ENCODE measurements at regions not wholly inside any gene's neighbourhood (a gene's known extent, or its start where the extent isn't known, plus 50 kb on each side); places are given as distances from the start of the nearest gene placed in this dataset.
"Not testable (repeated sequence)": the region's sequence is repeated elsewhere in the genome, so short reads cannot be mapped to it uniquely, and the experiment has no call there.

DNA sequence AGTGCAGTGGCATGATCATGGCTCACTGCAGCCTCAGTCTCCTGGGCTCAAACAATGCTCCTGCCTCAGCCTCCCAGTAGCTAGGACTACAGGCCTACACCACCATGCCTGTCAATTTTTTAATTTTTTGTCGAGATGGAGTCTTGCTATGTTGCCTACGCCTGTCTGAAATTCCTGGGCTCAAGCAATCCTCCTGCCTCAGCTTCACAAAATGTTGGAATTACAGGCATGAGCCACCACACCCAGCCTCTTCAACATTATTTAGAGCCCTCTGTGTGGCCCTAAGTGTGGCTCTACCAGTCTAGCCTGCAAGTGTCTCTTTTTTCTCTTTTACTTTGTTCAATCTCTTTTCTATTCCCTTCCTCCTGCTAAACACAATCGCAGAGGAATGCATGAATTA is 154.4 kb upstream of the EPB41L4A start:
- no peak for DNase-seq (ENCODE audit: low read depth)

DNA sequence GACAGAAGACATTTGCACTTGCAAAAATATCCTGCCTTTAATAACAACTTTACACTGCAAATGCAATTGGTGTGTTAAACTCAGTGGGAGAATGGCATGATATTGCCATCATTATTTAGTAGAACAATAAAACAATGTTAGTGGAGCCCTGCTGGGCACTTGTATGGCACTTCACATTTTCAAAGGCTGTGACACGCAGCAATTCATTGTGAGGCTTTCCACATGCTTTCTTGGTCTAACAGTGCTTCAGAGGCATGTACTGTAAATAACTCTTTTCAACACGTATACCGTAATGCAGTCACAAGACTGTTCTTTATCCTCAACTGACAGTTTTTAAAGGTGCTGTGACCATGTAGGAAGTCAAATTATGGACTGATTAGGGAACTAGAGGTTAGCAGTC is 155.5 kb upstream of the EPB41L4A start:
- DNase-seq (ENCODE audit: low read depth), result no peak

DNA sequence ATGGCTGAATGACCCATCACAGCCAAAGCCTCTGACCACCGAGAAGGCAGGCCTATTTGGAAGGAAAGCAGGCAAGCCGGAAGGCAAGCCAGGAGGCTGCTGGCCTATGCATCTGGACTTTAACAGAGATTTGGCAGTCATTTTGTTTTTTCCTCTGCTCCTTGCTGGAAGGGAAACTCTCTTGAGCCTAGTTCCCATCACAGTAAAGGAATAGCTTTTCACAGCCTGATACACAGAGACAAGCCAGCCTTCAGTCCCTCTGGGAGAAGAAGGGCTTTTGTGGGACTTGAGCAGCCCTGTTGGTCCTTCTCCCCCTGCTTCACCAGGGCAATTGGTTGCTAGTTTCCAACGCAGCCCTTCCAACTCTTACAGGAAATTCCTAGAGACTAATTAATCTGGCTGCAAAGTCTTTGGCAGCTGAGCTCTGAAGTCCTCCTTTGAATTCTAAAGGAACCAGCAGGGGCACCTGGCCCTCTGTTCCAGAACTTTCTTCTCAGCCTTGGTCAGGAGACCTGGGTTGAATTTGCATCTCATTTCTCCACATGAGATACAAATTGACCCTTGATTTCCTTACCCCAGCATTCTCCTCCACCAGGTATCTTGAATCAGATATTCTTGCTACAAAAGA is 157.3 kb upstream of the EPB41L4A start:
- no peak for DNase-seq (ENCODE audit: low read depth)

DNA sequence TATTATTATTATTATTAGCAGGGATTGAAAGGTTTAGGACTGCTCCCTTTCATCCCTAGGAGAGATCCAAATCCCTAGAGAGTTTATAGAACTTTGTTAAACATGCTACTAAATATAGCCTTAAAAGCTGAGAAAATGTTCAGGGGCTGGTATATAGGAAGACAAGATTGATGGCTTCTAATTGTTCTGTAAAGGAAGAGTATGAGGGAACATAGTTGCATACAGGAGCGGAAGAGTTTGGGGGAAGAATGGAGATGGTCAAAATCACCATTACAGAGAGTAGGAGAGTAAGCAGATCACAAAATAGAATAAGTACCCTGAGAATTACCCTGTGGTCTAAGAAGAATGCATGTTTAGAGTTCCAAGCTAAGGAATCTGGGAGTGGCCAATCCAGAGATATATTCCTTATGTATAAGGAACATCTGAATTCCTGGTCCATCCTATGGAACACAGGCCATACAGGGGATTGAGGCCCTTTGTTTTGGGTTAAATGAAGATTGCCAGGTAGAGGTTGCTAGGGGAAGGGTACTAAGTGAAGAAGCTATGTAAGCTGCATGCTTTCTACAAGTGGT is 158.0 kb upstream of the APC start:
- DNase-seq (ENCODE audit: low read depth), result peak; percentile 4

DNA sequence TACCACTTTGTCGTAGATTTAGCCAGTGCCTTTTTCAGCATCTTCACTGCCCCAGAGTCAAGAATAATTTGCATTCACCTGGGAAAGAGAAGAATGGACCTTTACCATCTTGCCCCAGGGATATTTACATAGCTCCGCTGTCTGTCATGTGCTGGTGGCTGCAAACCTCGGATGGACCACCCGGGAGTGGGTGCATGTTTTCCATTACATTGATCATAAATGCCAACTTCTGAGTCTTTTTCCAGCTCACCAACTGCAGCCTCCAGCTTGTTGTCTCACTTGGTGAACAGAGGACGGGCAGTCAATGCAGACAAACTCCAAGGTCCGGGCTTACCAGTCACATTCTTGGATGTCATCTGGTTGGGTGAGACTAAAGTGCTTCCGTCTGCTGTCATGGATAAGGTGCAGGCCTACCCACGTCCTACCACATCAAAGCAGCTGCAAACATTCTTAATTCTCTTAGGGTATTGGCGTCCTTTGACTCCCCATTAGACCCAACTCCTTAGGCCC is 155.8 kb upstream of the APC start:
- DNase-seq (ENCODE audit: low read depth), result no peak

DNA sequence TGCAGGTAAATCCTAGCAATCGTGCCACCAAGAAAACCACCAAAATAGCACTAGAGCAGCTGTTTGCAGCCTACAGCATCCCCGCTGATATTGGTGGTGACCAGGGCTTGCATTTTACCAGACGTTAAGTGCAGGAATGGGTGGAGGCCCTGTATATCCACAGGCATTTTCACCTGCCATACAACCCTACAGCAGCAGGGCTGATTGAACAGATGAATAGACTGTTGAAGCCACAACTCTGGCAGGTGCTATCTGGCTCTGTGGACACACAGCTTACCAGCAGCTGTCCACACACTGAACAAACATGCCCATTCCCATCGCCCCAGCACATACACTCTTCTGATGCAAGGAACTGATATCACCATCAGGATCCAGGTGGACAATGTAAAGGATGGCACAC is 154.5 kb upstream of the APC start:
- DNase-seq (ENCODE audit: low read depth), result no peak

DNA sequence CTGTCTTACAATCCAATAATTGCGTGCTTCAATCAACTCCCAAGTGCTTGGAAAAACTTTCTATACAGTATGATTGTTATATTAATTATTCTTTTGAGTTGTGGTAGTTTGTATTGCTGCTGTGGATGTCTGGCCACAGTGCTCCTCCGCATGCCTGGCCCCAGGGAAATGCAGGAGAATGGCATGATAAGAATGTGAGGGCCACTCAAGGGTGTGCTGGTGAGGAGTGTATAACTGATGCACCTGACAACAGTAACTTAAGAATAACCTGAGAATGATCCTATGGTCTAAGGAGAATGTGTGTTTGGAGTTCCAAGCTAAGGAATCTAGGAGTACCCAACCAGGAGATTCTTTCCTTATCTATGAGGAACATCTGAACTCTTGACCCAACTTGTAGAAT is 152.9 kb upstream of the APC start:
- no peak for DNase-seq (ENCODE audit: low read depth)

DNA sequence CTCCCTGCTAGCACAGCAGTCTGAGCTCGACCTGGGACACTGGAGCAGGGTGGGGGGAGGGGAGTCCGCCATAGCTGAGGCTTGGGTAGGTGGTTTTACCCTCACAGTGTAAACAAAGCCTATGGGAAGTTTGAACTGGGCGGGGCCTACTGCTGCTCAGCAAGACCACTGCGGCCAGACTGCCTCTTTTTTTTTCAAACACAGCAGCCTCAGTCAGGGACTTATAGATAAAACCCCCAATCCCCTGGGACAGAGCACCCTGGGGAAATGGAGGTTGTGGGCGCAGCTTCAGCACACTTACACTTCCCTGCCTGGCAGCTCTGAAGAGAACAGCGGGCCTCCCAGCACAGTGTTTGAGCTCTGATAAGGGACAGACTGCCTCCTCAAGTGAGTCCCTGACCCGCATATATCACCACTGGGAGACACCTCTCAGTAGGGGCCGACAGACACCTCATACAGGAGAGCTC is 151.1 kb upstream of the APC start:
- no peak for DNase-seq (ENCODE audit: low read depth)

DNA sequence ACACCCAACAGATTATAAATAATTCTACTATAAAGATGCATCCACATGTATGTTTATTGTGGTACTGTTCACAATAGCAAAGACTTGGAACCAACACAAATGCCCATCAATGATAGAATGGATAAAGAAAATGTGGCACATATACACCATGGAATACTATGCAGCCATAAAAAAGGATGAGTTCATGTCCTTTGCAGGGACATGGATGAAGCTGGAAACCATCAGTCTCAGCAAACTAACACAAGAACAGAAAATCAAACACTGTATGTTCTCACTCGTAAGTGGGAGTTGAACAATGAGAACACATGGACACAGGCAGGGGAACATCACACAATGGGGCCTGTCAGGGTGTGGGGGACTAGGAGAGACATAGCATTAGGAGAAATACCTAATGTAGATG is 146.8 kb upstream of the APC start:
- not testable (repeated sequence) for DNase-seq (ENCODE audit: low read depth)

DNA sequence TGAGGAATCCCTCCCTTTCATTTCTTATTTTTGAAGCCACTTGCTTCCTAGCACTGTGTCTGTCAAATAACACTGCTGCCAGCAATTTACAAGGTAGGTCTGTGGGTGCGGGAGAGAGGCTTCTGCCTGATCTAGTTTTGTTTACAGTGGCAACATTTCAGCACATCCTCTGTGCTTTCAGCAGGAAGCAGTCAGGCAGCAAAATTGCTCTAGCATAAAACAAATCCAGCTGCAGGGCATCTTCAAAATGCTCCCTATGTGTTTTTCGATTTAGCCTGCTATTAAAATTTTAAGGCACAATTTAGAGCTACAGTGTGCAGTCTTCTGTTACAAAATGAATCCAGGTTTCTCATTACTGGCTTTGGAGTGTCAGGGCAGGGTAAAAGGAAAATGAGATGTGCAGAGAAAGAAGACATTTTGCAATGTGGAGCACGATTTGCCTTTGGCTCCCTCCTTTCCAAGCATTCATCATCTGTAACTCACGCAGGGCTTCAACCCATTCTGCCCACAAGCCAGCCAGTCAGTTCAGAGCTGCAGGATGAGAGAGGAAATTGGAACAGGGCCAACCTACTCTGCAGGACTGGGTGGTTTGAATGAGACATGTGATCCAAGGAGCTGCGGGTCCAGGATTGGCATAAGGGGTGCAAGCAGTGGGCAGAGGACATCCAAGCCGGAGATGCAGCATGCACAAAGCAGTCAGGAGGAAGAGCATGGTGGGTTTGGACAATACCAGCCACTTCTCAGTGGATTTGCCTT is 143.4 kb upstream of the APC start:
- DNase-seq (ENCODE audit: low read depth), result peak; percentile 9

DNA sequence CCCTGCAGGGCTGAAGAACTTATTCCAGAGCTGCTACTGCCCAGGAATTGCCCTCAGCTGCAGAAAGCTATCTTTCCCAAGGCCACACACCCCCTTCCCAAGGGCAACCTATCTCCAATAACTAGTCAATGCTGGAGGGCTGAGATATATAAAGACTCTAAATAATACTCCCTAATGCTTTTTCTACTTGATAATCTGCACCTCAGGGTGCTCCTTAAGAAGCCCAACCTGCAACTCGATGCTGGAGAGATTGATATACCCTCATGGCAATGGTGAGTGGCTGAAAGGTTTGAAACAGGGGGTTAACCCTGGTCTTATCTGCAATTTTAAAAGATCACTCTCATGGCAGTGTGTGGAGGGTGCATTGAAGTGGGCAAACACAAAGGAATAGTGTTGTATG is 142.7 kb upstream of the APC start:
- DNase-seq (ENCODE audit: low read depth), result no peak

DNA sequence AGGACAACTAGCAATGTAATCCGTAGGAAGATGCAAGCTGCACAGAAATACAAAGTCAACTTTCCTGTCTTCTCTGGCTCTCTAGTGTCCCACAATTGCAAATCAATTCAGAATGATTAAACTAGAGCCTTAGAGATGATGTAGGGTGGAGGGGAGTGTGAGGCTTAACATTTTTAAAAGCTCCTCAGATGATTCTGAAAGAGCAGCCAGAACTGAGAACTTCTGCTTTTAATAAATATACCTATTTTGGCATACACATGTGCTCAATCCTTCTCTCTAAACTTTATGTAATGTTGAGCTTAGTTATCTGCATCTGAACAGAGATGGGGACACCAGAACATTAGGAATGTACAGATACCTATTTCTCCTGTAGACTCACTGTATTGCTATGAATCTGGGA is 139.9 kb upstream of the APC start:
- no peak for DNase-seq (ENCODE audit: low read depth)

DNA sequence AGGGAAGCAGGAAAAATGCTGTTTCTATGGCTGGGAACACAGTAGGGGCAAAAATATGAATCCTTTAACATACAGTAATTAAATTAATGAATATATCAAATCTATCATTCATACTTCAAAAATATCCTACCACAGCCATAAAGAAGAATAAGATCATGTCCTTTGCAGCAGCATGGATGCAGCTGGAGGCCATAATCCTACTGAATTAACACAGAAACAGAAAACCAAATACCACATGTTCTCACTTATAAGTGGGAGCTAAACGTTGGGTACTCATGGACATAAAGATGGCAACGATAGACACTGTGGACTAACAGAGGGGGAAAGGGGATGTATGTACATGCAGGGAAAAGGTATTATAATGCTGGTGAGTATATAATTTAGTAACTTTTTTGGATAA is 137.2 kb upstream of the APC start:
- DNase-seq (ENCODE audit: low read depth), result not testable (repeated sequence)

DNA sequence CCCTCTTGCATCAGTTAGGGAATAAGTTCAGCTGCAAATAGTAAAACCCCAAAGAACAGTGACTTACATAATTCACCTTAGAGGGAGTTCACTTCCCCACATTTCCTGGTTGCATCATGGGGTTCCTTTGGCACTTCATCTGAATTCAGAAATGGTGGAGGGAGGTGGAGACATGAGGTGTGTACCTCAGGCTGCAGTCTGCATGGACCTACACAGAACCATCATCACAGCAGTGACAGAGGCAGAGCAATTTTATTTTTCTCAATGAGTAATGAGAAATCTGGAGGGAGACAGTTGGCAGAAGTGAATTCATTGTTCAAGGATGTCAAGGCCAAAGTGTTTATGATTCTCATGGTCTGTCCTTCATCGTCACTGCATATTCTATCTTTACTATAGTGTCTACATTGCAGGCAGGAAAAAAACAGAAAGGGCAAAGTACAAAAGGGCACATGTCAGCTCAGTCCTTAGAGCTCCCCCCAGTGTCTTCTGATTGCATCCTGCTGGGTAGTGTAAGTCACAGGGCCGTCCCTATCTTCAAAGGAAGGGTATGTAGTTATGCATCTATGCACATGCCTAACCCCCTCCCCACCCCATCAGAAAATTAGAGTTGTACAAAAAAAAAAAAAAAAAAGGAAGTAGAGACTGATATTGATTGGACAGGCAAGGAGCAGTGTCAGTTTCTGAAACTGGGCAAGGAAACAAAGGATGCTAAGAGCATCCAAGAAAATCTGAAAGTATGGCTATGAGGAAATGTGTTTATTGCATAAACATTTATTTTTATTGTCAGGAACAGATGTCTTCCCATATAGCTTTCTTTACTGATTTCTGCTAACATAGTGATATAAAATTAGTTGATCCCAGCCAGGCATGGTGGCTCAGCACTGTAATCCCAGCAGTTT is 132.7 kb upstream of the APC start:
- no peak for DNase-seq (ENCODE audit: low read depth)

DNA sequence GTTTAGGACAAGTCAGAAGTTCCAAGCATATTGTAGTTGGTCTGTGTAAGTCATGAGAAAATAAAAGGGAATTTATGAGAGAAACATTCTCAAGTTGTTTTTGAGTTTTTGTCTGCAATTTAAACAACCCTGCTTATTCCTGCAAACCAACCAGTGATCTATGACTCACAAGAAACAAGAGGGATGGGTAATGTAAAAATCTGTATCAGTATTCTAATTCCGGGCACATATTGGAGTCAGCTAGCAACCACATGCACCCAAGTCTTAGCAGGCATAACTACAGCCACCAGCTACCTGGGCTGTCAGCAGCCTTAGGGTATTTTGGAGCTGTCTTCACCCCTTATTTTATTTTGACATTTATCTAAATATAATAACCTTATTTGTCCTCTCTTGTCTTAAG is 128.7 kb upstream of the APC start:
- no peak for DNase-seq (ENCODE audit: low read depth)

DNA sequence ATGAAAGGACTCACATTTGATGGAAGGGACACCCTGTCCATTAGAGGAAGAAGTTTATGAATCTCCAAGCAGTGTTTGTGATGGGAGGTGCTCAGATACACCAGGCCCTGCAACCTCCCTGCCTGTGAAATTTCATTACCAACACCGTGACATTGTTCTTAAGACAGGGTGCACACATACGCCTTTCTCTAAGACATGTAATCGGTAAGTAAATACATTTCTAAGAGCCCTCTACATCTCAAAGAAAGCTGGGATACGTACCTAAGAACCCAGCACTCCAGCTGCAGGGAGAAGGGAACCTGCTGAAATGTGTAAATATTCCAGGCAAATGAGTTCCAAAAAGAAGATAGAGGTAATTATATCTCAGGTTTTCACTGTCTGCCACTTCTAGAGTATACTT is 125.0 kb upstream of the APC start:
- DNase-seq (ENCODE audit: low read depth), result no peak

DNA sequence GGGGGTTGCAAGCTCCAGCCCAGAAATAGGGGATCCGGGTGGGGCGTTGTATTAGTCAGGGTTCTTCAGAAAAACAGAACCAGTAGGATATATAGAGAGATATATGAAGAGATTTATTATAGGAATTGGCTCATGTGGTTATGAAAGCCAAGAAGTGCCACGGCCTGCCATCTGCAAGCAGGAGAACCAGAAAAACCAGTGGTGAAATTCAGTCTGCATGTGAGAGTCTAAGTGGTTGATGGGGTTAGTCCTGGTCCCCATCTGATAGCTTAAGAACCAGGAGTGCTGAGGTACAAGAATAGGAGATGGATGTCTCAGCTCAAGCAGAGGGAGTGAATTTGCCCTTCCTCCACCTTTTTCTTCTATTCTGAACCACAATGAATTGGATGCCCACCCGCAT is 123.4 kb upstream of the APC start:
- DNase-seq (ENCODE audit: low read depth), result no peak

DNA sequence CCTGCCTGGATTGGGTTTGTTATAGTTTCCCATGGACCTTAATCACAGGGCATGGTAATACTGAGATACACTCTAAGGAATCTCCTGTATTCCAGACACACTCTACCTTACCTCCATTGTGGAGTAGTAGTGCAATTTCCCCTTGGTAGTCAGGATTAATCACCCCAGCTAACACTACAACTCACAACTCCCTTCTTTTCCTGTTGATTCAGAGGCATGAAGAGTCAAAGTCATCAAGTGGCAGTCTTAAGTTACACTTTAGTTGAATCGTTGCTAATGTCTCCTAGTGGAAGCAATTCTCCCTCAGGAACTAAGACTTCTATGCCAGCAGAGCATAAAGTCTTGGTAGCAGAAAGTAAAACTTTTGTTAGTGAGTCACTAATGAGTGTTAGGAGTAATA is 122.7 kb upstream of the APC start:
- no peak for DNase-seq (ENCODE audit: low read depth)

DNA sequence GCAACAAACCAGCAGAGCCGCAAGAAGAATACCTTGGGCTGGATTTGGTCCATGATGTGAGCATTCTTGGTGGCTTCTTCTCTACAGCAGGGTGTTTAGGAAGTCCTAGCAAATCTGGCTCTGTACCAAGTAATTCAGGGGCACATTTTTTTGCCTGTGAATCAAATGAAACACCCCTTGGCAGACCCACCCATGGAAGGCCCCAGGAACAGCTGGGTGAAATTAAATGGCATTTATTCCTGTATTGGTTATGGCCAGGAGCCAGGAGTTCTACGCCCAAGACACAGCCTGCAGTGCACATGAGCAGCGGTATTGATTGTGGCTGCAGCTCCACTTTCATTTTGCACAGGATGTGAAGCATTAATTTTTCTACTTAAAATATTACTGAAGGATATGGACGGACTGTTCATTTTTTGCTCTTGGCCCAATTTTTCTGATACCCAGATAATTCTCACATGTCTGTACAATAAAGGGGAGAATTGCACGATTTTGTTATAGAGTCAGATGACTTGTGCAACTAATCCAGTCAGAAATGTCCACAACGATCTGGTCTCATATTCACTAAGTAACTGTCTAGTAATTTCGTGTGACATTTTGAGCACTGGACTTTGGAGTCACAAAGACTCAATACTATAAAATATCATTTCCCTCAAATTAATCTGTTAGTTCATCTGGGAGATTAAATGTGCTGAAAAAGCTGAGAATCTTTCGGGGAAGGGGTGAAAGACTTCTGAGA is 120.7 kb upstream of the APC start:
- DNase-seq (ENCODE audit: low read depth), result no peak

DNA sequence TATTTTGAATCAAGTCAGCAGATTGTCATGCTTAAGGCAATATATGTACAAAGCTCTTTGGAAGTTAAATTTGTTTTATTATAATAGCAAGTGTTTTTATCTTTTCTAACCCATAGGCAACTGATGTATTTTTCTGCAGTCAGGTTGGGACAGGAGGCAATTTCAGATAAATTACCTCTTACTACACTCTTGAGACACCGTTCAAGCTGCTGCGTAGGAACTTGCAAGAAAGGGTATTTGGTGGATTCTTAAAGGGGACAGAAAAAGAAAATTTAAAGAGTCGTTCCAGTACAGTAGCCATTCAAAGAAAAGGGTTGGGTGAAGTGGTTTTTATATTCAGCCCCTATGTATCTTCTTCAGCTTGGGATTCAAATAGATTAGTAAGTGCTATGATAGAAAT is 112.4 kb upstream of the APC start:
- no peak for DNase-seq (ENCODE audit: low read depth)

DNA sequence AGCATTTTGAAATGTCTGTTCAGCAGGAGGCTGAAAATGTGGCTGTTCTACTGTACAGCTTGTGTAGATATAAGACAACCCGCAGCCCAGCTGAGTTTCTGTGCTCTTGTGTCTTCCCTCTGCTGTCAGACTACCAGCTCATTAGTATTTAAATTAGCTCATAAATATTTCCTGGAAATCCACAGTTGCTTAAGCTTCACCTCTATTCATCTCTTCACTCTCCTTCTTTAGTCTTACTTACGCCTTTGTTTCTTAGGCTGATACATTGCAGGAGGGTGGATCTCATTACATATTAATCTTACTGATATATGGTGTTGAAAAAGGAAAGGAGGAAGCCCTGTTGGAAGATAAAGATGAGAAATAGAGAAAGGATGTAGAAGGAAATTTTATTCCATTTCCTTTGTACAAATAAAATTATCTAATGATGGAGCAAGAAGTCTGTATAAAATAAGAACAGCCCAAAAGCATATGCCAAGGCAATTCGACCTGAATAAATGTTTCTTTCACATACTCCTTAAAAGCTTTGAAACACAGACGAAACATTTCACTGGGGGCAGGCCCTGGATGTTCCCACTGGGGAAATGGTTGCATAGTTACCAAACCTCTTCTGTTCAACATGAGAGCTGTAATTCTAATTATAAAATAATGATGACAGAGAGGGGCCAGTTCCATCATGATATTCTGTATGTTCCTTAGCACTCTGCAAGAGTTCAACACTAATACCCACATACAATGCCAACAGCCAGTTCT is 111.8 kb upstream of the APC start:
- no peak for DNase-seq (ENCODE audit: low read depth)
